ENCODE measurements at regions not wholly inside any gene's neighbourhood (a gene's known extent, or its start where the extent isn't known, plus 50 kb on each side); places are given as distances from the start of the nearest gene placed in this dataset.

DNA sequence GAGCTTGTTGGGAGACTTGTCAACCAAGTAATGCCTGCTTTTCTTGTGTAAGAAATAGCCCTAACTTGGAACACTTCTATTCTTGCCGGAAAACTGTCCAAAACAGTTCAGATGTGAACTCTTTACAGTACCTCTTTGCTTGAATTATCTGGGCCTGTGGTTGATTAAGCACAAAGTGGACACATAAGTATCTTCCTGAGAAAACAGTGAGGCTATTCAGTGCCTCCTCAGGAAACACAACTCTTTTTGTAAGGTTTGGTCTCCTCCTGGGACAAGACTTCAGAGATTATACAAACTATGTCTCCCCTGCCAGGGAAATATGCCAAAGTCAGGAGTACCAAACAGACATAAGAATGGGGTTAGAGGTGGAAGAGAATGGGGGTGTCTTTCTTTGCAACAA lies 127.7 kb downstream of the LACC1 start:
- TF ChIP-seq EZH2 (IDR thresholded peaks at IDR 0.05; ENCODE audit: insufficient read depth, poor library complexity, severe bottlenecking) (no peak), EZH2phosphoT487 (IDR thresholded peaks at IDR 0.05; ENCODE audit: insufficient read depth, low read depth) (no peak)
- Histone ChIP-seq H3K9me3 (ENCODE audit: low read depth) (no peaks in the 10 kb centered on the region), H3K79me2 (ENCODE audit: insufficient read depth) (no peaks in the 10 kb centered on the region), H3K9ac (no peak overlapping the region), H3K4me2 (ENCODE audit: unreplicated experiment) (no peak overlapping the region), H3K4me1 (ENCODE audit: insufficient read depth) (peaks cover 4% of the 10 kb centered on the region; the same call in 1 of the 2 replicates), H3K4me3 (no peak overlapping the region), H3F3A (ENCODE audit: insufficient read depth) (no peaks in the 10 kb centered on the region), H3K27me3 (replicated peaks; ENCODE audit: insufficient read depth) (no peaks in the 10 kb centered on the region), H3K9me2 (ENCODE audit: insufficient read depth) (no peaks in the 10 kb centered on the region), H3K27ac (no peak overlapping the region), H4K20me1 (ENCODE audit: insufficient read depth) (no peaks in the 10 kb centered on the region), H3K36me3 (ENCODE audit: low read depth) (no peaks in the 10 kb centered on the region), H2AFZ (no peak overlapping the region)
- 45 to 55% methylated on average over 1 of the region's 1 CpG for WGBS, 2 experiments (ENCODE audit: low coverage in 1 of 2, low lambda C conversion rate in 2 of 2, missing lambda C conversion rate in 2 of 2)
- no peak for DNase-seq
- in situ Hi-C loops (cut with MboI) = no loop called here

- Histone ChIP-seq H2AFZ (no peak overlapping the region), H3K36me3 (ENCODE audit: low read depth) (no peaks in the 10 kb centered on the region), H3F3A (ENCODE audit: insufficient read depth) (0 out of 2 replicates have a peak, but pooled peaks cover 9% of the 10 kb centered on the region), H3K9ac (no peak overlapping the region), H3K4me3 (no peak overlapping the region), H3K4me1 (ENCODE audit: insufficient read depth) (peaks cover 8% of the 10 kb centered on the region; the same call in 1 of the 2 replicates), H3K79me2 (ENCODE audit: insufficient read depth) (no peaks in the 10 kb centered on the region), H4K20me1 (ENCODE audit: insufficient read depth) (no peaks in the 10 kb centered on the region), H3K9me3 (ENCODE audit: low read depth) (no peaks in the 10 kb centered on the region), H3K4me2 (ENCODE audit: unreplicated experiment) (no peak overlapping the region), H3K27me3 (replicated peaks; ENCODE audit: insufficient read depth) (no peaks in the 10 kb centered on the region), H3K27ac (no peak overlapping the region), H3K9me2 (ENCODE audit: insufficient read depth) (no peaks in the 10 kb centered on the region)
- TF ChIP-seq EZH2 (IDR thresholded peaks at IDR 0.05; ENCODE audit: insufficient read depth, poor library complexity, severe bottlenecking) (no peak), EZH2phosphoT487 (IDR thresholded peaks at IDR 0.05; ENCODE audit: insufficient read depth, low read depth) (no peak)
- no peak for DNase-seq
- in situ Hi-C loops (cut with MboI) = no loop called here
- WGBS, 2 experiments (ENCODE audit: low coverage in 1 of 2, low lambda C conversion rate in 2 of 2, missing lambda C conversion rate in 2 of 2) = 94 to 96% methylated on average over 2 of the region's 2 CpGs
Observed at GRCh38 chr13:44011036-44011435, 131.3 kb downstream of the LACC1 start.

- no peak overlapping the region for H3K4me3 ChIP-seq
- H3K9me2 ChIP-seq (ENCODE audit: insufficient read depth) = no peaks in the 10 kb centered on the region
- no peak overlapping the region for H3K9ac ChIP-seq
- H3K4me1 ChIP-seq (ENCODE audit: insufficient read depth) = peaks cover 8% of the 10 kb centered on the region; the same call in 1 of the 2 replicates
- no peaks in the 10 kb centered on the region for H3K36me3 ChIP-seq (ENCODE audit: low read depth)
- no peak overlapping the region for H3K4me2 ChIP-seq (ENCODE audit: unreplicated experiment)
- H3F3A ChIP-seq (ENCODE audit: insufficient read depth) = 0 out of 2 replicates have a peak, but pooled peaks cover 9% of the 10 kb centered on the region
- 77 to 80% methylated on average over 8 of the region's 8 CpGs for WGBS, 2 experiments (ENCODE audit: low coverage in 1 of 2, low lambda C conversion rate in 2 of 2, missing lambda C conversion rate in 2 of 2)
- H3K79me2 ChIP-seq (ENCODE audit: insufficient read depth) = no peaks in the 10 kb centered on the region
- DNase-seq = no peak
- H3K27me3 ChIP-seq (replicated peaks; ENCODE audit: insufficient read depth) = no peaks in the 10 kb centered on the region
- no peaks in the 10 kb centered on the region for H3K9me3 ChIP-seq (ENCODE audit: low read depth)
- H2AFZ ChIP-seq = no peak overlapping the region
- no peaks in the 10 kb centered on the region for H4K20me1 ChIP-seq (ENCODE audit: insufficient read depth)
- in situ Hi-C loops (cut with MboI) = no loop called here
- no peak overlapping the region for H3K27ac ChIP-seq
- no peak for TF ChIP-seq EZH2 (IDR thresholded peaks at IDR 0.05; ENCODE audit: insufficient read depth, poor library complexity, severe bottlenecking)
- no peak for TF ChIP-seq EZH2phosphoT487 (IDR thresholded peaks at IDR 0.05; ENCODE audit: insufficient read depth, low read depth)
Observed at GRCh38 chr13:44012910-44013757, 133.4 kb downstream of the LACC1 start.

DNA sequence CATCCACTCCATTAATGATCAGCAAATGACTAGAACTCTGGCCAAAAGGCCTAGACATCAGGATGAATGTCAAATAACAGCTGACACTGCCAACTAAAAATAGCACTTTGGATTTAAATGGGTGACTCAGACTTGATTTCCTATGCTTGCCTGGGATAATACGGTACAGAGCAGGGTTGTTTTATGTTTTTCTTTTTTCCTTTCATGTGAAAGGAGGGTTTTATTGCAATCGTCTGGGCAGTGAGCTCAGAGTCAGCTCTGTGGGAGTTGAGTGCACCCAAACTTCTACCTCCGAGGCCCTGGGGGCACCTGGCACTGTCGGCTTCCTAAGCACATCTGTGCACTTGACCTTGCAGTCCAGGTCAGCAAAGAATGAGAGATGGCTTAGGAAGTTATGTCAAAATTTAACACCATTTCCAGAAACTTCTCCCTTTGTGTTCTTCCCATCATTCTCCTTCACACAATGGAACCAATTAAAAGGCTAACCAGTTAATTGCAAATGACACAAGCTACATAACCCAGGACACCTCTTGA lies 134.1 kb downstream of the LACC1 start:
- H3K79me2 ChIP-seq (ENCODE audit: insufficient read depth) = no peaks in the 10 kb centered on the region
- WGBS, 2 experiments (ENCODE audit: low coverage in 1 of 2, low lambda C conversion rate in 2 of 2, missing lambda C conversion rate in 2 of 2) = 16 to 24% methylated on average over 4 of the region's 4 CpGs
- no peaks in the 10 kb centered on the region for H3K9me3 ChIP-seq (ENCODE audit: low read depth)
- H3F3A ChIP-seq (ENCODE audit: insufficient read depth) = 0 out of 2 replicates have a peak, but pooled peaks cover 9% of the 10 kb centered on the region
- no peaks in the 10 kb centered on the region for H3K9me2 ChIP-seq (ENCODE audit: insufficient read depth)
- no peaks in the 10 kb centered on the region for H3K27me3 ChIP-seq (replicated peaks; ENCODE audit: insufficient read depth)
- in situ Hi-C loops (cut with MboI) = no loop called here
- no peak overlapping the region for H3K4me2 ChIP-seq (ENCODE audit: unreplicated experiment)
- no peak overlapping the region for H3K4me3 ChIP-seq
- DNase-seq = peak; percentile 61
- no peak overlapping the region for H2AFZ ChIP-seq
- H4K20me1 ChIP-seq (ENCODE audit: insufficient read depth) = no peaks in the 10 kb centered on the region
- H3K9ac ChIP-seq = no peak overlapping the region
- H3K4me1 ChIP-seq (ENCODE audit: insufficient read depth) = peaks cover 8% of the 10 kb centered on the region; the same call in 1 of the 2 replicates
- H3K36me3 ChIP-seq (ENCODE audit: low read depth) = no peaks in the 10 kb centered on the region
- TF ChIP-seq EZH2phosphoT487 (IDR thresholded peaks at IDR 0.05; ENCODE audit: insufficient read depth, low read depth) (no peak), EZH2 (IDR thresholded peaks at IDR 0.05; ENCODE audit: insufficient read depth, poor library complexity, severe bottlenecking) (no peak)
- no peak overlapping the region for H3K27ac ChIP-seq

Measured in GM23248 (cell line).